ENCODE measurements at regions not wholly inside any gene's neighbourhood (a gene's known extent, or its start where the extent isn't known, plus 50 kb on each side); places are given as distances from the start of the nearest gene placed in this dataset.

GRCh38 chr14:38108681-38109080, 99.0 kb upstream of the SSTR1 start:
- Mint-ChIP-seq H3K27me3 (ENCODE audit: low read depth, unreplicated experiment) (no peaks in the 10 kb centered on the region), H3K4me3 (ENCODE audit: unreplicated experiment) (no peak overlapping the region), H3K4me1 (ENCODE audit: low read depth, unreplicated experiment) (no peaks in the 10 kb centered on the region), H3K9me3 (ENCODE audit: unreplicated experiment) (peaks cover 4% of the 10 kb centered on the region), H3K27ac (ENCODE audit: unreplicated experiment) (no peak overlapping the region), H3K36me3 (ENCODE audit: low read depth, unreplicated experiment) (no peaks in the 10 kb centered on the region)
- no peaks in the 10 kb centered on the region for H4K20me1 ChIP-seq (ENCODE audit: insufficient read depth, low read length)
- no peak overlapping the region for H3K4me3 ChIP-seq (ENCODE audit: insufficient read depth, low read depth, low read length)
- no peaks in the 10 kb centered on the region for H3K79me2 ChIP-seq (ENCODE audit: insufficient read depth, low read length)
- no peak overlapping the region for H3K27ac ChIP-seq (ENCODE audit: low read depth, low read length)
- no peak overlapping the region for H3K9ac ChIP-seq (ENCODE audit: low read length)
- H3K9me3 ChIP-seq (ENCODE audit: insufficient read depth, low read depth, low read length): no peaks in the 10 kb centered on the region
- no peaks in the 10 kb centered on the region for H3K4me1 ChIP-seq (ENCODE audit: insufficient read depth, low read length)
- H3K36me3 ChIP-seq (ENCODE audit: insufficient read depth, low read length): no peaks in the 10 kb centered on the region
- TF ChIP-seq CTCF (IDR thresholded peaks at IDR 0.05; ENCODE audit: insufficient read depth, low read depth, low read length) (no peak), EZH2 (IDR thresholded peaks at IDR 0.05; ENCODE audit: insufficient read depth, low read length) (no peak)
- no peak for FAIRE-seq
- H3K4me2 ChIP-seq (ENCODE audit: low read length): no peak overlapping the region
- DNase-seq (ENCODE audit: low read depth): peak; percentile 0
- no peaks in the 10 kb centered on the region for H3K27me3 ChIP-seq (ENCODE audit: insufficient read depth, low read length)
- no peak overlapping the region for H2AFZ ChIP-seq (ENCODE audit: low read depth, low read length)

GRCh38 chr14:38110258-38110657, 97.4 kb upstream of the SSTR1 start:
- DNase-seq (ENCODE audit: low read depth) (no peak), FAIRE-seq (no peak)
- no peak overlapping the region for H3K27ac Mint-ChIP-seq (ENCODE audit: unreplicated experiment)
- Histone ChIP-seq H3K4me1 (ENCODE audit: insufficient read depth, low read length) (no peaks in the 10 kb centered on the region), H3K27ac (ENCODE audit: low read depth, low read length) (no peak overlapping the region), H3K4me2 (ENCODE audit: low read length) (no peak overlapping the region), H3K36me3 (ENCODE audit: insufficient read depth, low read length) (no peaks in the 10 kb centered on the region), H4K20me1 (ENCODE audit: insufficient read depth, low read length) (no peaks in the 10 kb centered on the region), H2AFZ (ENCODE audit: low read depth, low read length) (no peak overlapping the region), H3K27me3 (ENCODE audit: insufficient read depth, low read length) (no peaks in the 10 kb centered on the region), H3K9me3 (ENCODE audit: insufficient read depth, low read depth, low read length) (no peaks in the 10 kb centered on the region), H3K79me2 (ENCODE audit: insufficient read depth, low read length) (no peaks in the 10 kb centered on the region), H3K9ac (ENCODE audit: low read length) (no peak overlapping the region), H3K4me3 (ENCODE audit: insufficient read depth, low read depth, low read length) (no peak overlapping the region)
- H3K4me1 Mint-ChIP-seq (ENCODE audit: low read depth, unreplicated experiment): no peaks in the 10 kb centered on the region
- H3K36me3 Mint-ChIP-seq (ENCODE audit: low read depth, unreplicated experiment): no peaks in the 10 kb centered on the region
- TF ChIP-seq EZH2 (IDR thresholded peaks at IDR 0.05; ENCODE audit: insufficient read depth, low read length) (no peak), CTCF (IDR thresholded peaks at IDR 0.05; ENCODE audit: insufficient read depth, low read depth, low read length) (no peak)
- H3K27me3 Mint-ChIP-seq (ENCODE audit: low read depth, unreplicated experiment): no peaks in the 10 kb centered on the region
- H3K9me3 Mint-ChIP-seq (ENCODE audit: unreplicated experiment): peaks cover 4% of the 10 kb centered on the region
- H3K4me3 Mint-ChIP-seq (ENCODE audit: unreplicated experiment): no peak overlapping the region

- H4K20me1 ChIP-seq (ENCODE audit: insufficient read depth, low read length): no peaks in the 10 kb centered on the region
- H3K27me3 ChIP-seq (ENCODE audit: insufficient read depth, low read length): no peaks in the 10 kb centered on the region
- H3K9me3 Mint-ChIP-seq (ENCODE audit: unreplicated experiment): peaks cover 3% of the 10 kb centered on the region
- H3K27me3 Mint-ChIP-seq (ENCODE audit: low read depth, unreplicated experiment): no peaks in the 10 kb centered on the region
- no peaks in the 10 kb centered on the region for H3K9me3 ChIP-seq (ENCODE audit: insufficient read depth, low read depth, low read length)
- no peak overlapping the region for H3K27ac Mint-ChIP-seq (ENCODE audit: unreplicated experiment)
- no peak overlapping the region for H3K4me3 Mint-ChIP-seq (ENCODE audit: unreplicated experiment)
- no peak for FAIRE-seq
- no peaks in the 10 kb centered on the region for H3K4me1 ChIP-seq (ENCODE audit: insufficient read depth, low read length)
- H3K9ac ChIP-seq (ENCODE audit: low read length): no peak overlapping the region
- no peak overlapping the region for H2AFZ ChIP-seq (ENCODE audit: low read depth, low read length)
- H3K4me2 ChIP-seq (ENCODE audit: low read length): no peak overlapping the region
- H3K27ac ChIP-seq (ENCODE audit: low read depth, low read length): no peak overlapping the region
- no peaks in the 10 kb centered on the region for H3K36me3 ChIP-seq (ENCODE audit: insufficient read depth, low read length)
- no peaks in the 10 kb centered on the region for H3K79me2 ChIP-seq (ENCODE audit: insufficient read depth, low read length)
- TF ChIP-seq EZH2 (IDR thresholded peaks at IDR 0.05; ENCODE audit: insufficient read depth, low read length) (no peak), CTCF (IDR thresholded peaks at IDR 0.05; ENCODE audit: insufficient read depth, low read depth, low read length) (no peak)
- H3K4me3 ChIP-seq (ENCODE audit: insufficient read depth, low read depth, low read length): no peak overlapping the region
- no peak for DNase-seq (ENCODE audit: low read depth)
- H3K4me1 Mint-ChIP-seq (ENCODE audit: low read depth, unreplicated experiment): no peaks in the 10 kb centered on the region
- no peaks in the 10 kb centered on the region for H3K36me3 Mint-ChIP-seq (ENCODE audit: low read depth, unreplicated experiment)
Measured at GRCh38 chr14:38111046-38111445, 96.7 kb upstream of the SSTR1 start.

All from astrocyte (in vitro differentiated cells and primary cell).